ENCODE measurements at regions not wholly inside any gene's neighbourhood (a gene's known extent, or its start where the extent isn't known, plus 50 kb on each side); places are given as distances from the start of the nearest gene placed in this dataset.
A peak's percentile ranks its signal among the peaks of the same experiment; 100 is the strongest.

DNA sequence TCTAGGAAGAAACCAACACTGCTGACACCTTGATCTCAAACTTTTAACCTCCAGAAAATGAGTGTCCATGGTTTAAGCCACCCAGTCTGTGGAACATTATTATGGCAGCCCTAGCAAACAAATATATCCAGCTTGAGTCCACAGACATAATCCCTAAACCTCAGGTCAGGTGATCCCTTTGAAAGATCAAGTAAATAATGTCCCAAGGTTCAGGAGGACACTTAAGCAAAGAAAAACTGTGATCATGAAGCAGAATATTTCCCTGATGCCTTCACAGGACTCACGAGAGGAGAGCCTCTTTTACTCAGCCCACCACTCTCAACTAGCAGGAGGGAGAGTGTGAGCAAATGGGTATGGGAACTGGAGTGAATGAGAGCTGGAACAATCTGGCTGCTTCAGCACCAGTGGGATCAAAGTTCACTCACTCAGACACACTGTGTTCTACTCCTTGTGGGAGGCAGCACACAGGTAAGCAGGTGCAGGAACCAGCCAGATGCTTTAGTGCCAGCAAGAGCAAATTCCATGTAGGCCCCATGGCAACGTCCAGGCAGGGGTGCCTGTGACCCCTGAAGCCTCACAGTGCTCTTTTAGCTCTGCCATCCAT lies 608.4 kb downstream of the RAB28 start:
- TF ChIP-seq, protein P1, sequence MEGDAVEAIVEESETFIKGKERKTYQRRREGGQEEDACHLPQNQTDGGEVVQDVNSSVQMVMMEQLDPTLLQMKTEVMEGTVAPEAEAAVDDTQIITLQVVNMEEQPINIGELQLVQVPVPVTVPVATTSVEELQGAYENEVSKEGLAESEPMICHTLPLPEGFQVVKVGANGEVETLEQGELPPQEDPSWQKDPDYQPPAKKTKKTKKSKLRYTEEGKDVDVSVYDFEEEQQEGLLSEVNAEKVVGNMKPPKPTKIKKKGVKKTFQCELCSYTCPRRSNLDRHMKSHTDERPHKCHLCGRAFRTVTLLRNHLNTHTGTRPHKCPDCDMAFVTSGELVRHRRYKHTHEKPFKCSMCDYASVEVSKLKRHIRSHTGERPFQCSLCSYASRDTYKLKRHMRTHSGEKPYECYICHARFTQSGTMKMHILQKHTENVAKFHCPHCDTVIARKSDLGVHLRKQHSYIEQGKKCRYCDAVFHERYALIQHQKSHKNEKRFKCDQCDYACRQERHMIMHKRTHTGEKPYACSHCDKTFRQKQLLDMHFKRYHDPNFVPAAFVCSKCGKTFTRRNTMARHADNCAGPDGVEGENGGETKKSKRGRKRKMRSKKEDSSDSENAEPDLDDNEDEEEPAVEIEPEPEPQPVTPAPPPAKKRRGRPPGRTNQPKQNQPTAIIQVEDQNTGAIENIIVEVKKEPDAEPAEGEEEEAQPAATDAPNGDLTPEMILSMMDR (IDR thresholded peaks at IDR 0.05; ENCODE audit: low read depth, low read length, missing control alignments) = no peak

DNA sequence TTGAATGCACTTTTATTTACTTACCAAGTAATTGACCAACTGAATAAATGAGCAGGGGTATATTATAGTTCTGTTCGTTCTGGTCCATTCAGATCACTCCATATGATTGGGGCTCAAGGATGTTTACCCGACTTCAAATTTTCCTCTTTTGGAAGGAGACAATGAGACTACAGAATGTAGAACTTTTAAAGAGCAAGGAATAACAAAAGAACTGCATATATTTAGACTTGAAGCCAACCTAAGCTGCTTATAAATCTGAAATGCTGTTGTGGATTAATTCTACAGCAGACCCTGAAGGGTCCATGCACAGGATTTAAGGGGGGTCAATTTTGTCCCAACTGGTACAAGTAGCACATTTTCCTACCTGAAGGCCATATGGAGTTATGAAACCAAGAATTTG lies 610.8 kb downstream of the RAB28 start:
- H3K4me3 ChIP-seq (replicated peaks; ENCODE audit: low read depth, low read length) = no peak overlapping the region
- TF ChIP-seq, protein P1 (IDR thresholded peaks at IDR 0.05; ENCODE audit: low read depth, low read length, missing control alignments) = no peak
- no peak for DNase-seq (ENCODE audit: extremely low read depth, low read depth)

More for the DNA sequence above, 608.4 kb downstream of the RAB28 start:
- DNase-seq (ENCODE audit: extremely low read depth, low read depth) = no peak
- H3K4me3 ChIP-seq (replicated peaks; ENCODE audit: low read depth, low read length) = no peak overlapping the region

DNA sequence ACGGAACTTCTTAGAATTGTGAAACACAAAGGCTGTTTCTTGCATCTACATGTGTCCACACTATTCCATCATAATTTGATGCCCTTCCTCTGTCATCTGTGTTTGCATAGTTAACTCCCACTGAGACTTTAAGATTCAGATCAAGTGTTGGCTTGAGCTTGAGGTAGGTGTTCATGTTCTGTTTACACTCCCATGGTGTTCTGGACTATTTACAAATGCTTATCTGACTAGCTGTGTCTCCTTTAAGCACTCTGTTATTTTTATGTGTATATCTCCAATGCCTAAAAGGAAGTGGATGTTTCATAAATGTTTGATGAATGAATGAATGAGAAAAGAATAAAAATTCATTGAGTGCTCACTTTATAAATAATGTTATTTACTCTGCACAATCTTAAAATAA lies 622.7 kb downstream of the RAB28 start:
- H3K4me3 ChIP-seq (replicated peaks; ENCODE audit: low read depth, low read length) = no peak overlapping the region
- TF ChIP-seq, protein P1 (IDR thresholded peaks at IDR 0.05; ENCODE audit: low read depth, low read length, missing control alignments) = no peak
- DNase-seq (ENCODE audit: extremely low read depth, low read depth) = no peak

DNA sequence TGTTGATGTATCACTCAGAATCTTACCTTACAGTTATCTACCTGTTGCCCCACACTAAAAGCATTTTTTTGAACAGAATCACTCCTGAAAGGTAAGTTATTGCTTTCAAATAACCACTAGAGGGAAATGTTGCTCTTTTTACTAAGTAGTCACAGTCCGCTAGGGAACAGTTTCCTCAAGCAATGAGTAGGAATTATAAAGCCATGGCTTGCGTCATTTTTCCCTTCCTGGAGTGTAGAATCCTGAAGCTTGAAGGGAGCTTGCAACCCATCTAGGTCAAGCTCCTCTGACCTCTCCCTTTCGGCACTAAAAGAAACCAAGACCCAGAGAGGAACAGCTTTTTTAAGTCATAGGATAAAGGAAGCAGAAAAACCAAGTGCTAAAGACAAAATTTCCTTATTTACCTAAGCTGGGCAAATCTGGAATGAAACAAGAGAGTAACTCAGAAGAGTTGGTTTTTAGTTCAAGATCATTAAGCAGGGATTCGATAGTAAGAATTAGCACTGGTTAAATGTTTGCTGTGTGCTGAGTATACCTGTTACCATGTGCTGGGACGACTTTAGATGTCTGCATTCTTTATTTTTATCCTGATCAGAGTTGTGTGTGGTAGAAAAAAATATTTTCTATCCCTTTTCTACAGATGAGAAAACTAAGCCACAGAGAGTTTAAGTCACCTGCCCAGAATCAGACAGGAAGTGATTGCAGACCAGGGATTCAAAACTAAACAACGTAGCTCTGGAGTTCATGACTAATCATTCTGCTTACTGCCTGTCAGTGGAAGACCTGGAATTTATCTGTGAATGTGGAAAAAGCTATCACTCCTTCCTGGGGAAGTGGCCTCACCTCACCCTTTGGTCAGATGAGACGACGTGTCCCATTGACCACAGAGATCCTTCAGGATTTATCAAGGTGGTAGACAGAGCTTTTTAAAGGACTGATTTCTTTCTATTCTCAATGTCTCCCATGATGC lies 631.5 kb downstream of the RAB28 start:
- TF ChIP-seq, protein P1 (IDR thresholded peaks at IDR 0.05; ENCODE audit: low read depth, low read length, missing control alignments) = peak; percentile 29
- peak; percentile 9 for DNase-seq (ENCODE audit: extremely low read depth, low read depth)
- no peak overlapping the region for H3K4me3 ChIP-seq (replicated peaks; ENCODE audit: low read depth, low read length)

DNA sequence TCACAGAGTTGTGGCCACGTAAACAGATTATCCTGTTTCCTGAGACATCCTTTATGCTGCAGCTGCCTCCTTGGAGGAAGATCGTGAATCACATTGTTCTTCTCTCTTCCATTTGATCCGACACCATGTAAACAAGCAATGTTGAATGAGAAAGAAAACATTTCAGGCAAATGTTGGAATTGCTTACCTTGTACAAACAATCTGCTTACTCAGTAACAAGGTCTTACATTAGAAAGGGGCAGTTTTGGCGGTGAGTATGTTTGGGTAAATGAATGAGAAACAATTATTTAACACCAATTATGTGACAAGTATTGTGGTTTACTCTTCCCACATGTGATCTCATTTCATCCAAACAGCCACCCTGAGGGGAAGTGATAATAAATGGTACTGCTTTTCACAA lies 637.8 kb downstream of the RAB28 start:
- DNase-seq (ENCODE audit: extremely low read depth, low read depth) = no peak
- H3K4me3 ChIP-seq (replicated peaks; ENCODE audit: low read depth, low read length) = no peak overlapping the region

DNA sequence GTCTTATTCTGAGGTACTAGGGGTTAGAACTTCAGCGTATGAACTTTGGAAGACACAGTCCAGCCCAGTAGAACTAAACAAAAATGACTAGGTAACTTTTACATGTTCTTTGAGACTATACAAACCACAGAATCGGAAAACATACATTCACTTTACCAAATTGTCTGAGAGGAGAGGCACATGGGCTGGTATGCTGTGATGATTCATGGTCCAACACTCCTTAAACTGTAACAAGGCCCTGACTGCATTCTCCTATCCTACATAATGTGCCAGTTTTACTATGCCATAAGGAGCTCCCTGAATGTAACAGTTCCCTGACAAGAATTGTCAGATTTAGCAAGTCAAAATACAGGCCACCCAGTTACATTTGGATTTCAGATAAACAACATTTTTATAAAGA lies 640.0 kb downstream of the RAB28 start:
- TF ChIP-seq, protein P1 (IDR thresholded peaks at IDR 0.05; ENCODE audit: low read depth, low read length, missing control alignments) = no peak
- no peak overlapping the region for H3K4me3 ChIP-seq (replicated peaks; ENCODE audit: low read depth, low read length)
- no peak for DNase-seq (ENCODE audit: extremely low read depth, low read depth)

More for the DNA sequence above, 637.8 kb downstream of the RAB28 start:
- TF ChIP-seq, protein P1 (IDR thresholded peaks at IDR 0.05; ENCODE audit: low read depth, low read length, missing control alignments) = no peak

All from HFF-Myc (cell line).